ENCODE measurements at regions not wholly inside any gene's neighbourhood (a gene's known extent, or its start where the extent isn't known, plus 50 kb on each side); places are given as distances from the start of the nearest gene placed in this dataset.

DNA sequence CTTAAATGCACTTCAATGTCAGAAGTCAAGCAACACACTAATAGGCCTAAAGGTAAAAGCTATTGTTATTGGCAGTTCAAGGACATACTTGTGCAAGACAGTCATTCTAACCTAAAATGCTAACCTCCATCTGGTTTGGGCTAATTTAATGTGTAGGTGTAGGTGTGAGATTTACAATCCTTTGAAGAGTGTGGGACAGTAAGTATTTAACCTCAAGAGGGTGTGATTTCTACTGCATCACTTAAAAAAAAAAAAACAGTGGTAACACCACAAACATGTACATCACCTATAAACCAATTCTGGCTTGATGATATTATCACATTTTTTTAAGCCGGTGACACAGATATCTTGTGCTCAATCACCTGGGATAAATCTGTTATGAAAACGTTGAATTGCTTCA, 127.5 kb upstream of the MEF2C start:
- TF ChIP-seq, protein P1, sequence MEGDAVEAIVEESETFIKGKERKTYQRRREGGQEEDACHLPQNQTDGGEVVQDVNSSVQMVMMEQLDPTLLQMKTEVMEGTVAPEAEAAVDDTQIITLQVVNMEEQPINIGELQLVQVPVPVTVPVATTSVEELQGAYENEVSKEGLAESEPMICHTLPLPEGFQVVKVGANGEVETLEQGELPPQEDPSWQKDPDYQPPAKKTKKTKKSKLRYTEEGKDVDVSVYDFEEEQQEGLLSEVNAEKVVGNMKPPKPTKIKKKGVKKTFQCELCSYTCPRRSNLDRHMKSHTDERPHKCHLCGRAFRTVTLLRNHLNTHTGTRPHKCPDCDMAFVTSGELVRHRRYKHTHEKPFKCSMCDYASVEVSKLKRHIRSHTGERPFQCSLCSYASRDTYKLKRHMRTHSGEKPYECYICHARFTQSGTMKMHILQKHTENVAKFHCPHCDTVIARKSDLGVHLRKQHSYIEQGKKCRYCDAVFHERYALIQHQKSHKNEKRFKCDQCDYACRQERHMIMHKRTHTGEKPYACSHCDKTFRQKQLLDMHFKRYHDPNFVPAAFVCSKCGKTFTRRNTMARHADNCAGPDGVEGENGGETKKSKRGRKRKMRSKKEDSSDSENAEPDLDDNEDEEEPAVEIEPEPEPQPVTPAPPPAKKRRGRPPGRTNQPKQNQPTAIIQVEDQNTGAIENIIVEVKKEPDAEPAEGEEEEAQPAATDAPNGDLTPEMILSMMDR (IDR thresholded peaks at IDR 0.05; ENCODE audit: control insufficient read depth, insufficient read depth, low read depth, low read length, missing control alignments), result no peak
- no peak for DNase-seq (ENCODE audit: low read depth)
- no peak overlapping the region for H3K4me3 ChIP-seq (ENCODE audit: control insufficient read depth, low read depth, low read length)

DNA sequence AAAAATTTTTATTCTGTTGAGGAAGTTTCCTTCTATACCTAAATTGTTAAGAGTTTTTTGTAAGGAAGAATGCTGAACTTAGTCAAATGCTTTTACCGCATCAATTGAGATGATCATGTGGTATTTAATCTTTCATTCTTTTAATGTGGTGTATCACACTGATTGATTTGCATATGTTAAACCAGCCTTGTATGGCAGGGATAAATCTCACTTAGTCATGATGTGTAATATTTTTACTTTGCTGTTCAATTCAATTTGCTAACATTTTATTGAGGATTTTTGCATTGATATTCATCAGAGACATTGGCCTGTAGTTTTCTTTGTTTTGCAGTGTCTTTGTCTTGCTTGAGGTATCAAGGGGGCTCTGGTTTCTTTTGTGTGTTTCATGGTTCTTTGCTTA, 125.3 kb upstream of the MEF2C start:
- no peak for DNase-seq (ENCODE audit: low read depth)

DNA sequence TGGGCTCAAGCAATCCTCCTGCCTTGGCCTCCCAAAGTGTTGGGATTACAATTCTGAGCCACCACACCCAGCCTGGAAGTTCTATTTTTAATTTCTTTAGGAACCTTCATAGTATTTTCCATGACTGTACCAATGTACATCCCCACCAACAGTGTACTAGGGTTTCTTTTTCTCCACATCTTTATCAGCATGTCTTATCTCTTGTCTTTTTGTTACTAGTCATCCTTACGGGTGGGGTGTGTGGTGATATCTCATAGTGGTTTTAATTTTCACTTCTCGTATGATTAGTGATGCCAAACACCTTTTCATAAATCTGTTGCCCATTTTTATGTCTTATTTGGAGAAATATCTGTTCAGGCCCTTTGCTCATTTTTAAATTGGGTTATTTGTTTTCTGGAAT, 123.0 kb upstream of the MEF2C start:
- TF ChIP-seq, protein P1 (IDR thresholded peaks at IDR 0.05; ENCODE audit: control insufficient read depth, insufficient read depth, low read depth, low read length, missing control alignments), result no peak
- H3K4me3 ChIP-seq (ENCODE audit: control insufficient read depth, low read depth, low read length), result no peak overlapping the region
- no peak for DNase-seq (ENCODE audit: low read depth)

More for the DNA sequence above, 125.3 kb upstream of the MEF2C start:
- TF ChIP-seq, protein P1 (IDR thresholded peaks at IDR 0.05; ENCODE audit: control insufficient read depth, insufficient read depth, low read depth, low read length, missing control alignments), result no peak
- H3K4me3 ChIP-seq (ENCODE audit: control insufficient read depth, low read depth, low read length), result no peak overlapping the region

DNA sequence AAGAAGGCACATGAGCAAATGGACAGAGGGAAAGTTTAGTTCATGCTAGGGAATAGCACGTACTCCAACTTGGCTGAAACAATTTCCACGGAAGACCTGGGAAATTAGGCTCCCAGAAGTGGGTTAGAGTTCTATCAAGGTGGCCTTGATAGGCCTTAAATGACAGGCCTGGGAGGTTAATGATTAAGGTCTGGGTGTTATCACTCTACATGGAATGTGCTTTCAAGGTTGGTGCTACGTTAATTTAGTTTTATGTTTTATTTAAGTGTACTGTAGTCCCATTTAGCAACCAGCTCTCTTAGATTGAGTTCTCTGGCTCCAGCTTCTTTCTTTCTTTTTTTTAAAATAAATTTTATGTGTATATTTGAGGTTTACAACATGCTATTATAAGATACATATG, 121.4 kb upstream of the MEF2C start:
- TF ChIP-seq, protein P1 (IDR thresholded peaks at IDR 0.05; ENCODE audit: control insufficient read depth, insufficient read depth, low read depth, low read length, missing control alignments), result no peak
- no peak for DNase-seq (ENCODE audit: low read depth)
- no peak overlapping the region for H3K4me3 ChIP-seq (ENCODE audit: control insufficient read depth, low read depth, low read length)

DNA sequence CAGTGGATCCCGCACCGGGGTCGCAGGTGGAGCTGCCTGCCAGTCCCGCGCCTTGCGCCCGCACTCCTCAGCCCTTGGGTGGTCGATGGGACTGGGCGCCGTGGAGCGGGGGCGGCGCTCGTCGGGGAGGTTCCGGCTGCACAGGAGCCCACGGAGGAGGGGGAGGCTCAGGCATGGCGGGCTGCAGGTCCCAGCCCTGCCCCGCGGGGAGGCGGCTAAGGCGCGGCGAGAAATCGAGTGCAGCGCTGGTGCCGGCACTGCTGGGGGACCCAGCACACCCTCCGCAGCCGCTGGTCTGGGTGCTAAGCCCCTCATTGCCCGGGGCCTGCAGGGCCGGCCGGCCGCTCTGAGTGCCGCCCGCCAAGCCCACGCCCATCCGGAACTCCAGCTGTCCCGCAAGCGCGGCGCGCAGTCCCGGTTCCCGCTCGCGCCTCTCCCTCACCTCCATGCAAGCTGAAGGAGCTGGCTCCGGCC, 120.6 kb upstream of the MEF2C start:
- TF ChIP-seq, protein P1 (IDR thresholded peaks at IDR 0.05; ENCODE audit: control insufficient read depth, insufficient read depth, low read depth, low read length, missing control alignments), result no peak
- H3K4me3 ChIP-seq (ENCODE audit: control insufficient read depth, low read depth, low read length), result no peak overlapping the region
- no peak for DNase-seq (ENCODE audit: low read depth)

DNA sequence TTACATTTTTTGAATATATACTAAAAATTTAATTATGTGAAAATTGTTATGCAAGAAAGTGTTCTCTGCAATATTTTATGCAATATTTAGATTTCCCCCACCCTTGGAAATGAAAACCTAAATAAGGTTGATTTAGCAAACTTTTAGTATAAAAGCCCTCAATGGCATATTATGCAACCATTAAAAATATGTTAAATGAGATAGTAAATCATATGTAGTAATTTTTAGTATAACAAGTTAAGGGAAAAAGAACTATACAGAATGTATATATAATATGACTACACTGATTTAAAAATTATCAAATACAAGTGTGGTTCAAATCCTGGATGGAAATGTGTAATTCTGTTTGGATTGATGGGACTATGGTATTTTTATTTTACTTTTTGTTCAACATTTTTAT, 116.9 kb upstream of the MEF2C start:
- DNase-seq (ENCODE audit: low read depth), result no peak
- TF ChIP-seq, protein P1 (IDR thresholded peaks at IDR 0.05; ENCODE audit: control insufficient read depth, insufficient read depth, low read depth, low read length, missing control alignments), result no peak
- no peak overlapping the region for H3K4me3 ChIP-seq (ENCODE audit: control insufficient read depth, low read depth, low read length)

DNA sequence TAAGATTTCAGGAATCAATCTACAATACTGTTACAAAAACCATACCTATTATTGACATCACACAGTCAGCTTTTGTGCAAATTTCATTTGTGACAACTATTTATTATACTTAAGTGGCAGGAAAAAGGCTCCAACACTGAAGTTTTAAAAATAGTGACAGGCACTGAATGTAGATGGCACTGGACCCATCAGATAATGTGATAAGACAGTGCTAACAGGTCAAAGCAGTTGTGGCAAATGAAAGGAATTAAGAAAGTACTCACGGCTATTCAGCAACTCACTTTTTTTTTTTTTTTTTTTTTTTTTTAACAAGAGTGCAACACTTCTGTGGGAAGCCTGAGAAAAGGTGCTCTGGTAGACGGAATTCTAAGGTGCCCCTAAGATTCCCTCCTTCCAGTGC, 115.0 kb upstream of the MEF2C start:
- no peak overlapping the region for H3K4me3 ChIP-seq (ENCODE audit: control insufficient read depth, low read depth, low read length)
- TF ChIP-seq, protein P1 (IDR thresholded peaks at IDR 0.05; ENCODE audit: control insufficient read depth, insufficient read depth, low read depth, low read length, missing control alignments), result no peak
- DNase-seq (ENCODE audit: low read depth), result no peak

All from AG09309 (cell line).